ENCODE measurements at regions not wholly inside any gene's neighbourhood (a gene's known extent, or its start where the extent isn't known, plus 50 kb on each side); places are given as distances from the start of the nearest gene placed in this dataset.

GRCh38 chr3:177905173-177906125 is 630.8 kb upstream of the KCNMB2 start:
- POLR2A ChIA-PET, result no interaction called here
- Histone ChIP-seq H3K9ac (replicated peaks; ENCODE audit: extremely low read depth, insufficient read depth, low read length) (no peak overlapping the region), H4K20me1 (replicated peaks; ENCODE audit: control insufficient read depth, extremely low read depth, insufficient read depth, low read length) (no peaks in the 10 kb centered on the region), H3K4me1 (ENCODE audit: control insufficient read depth, extremely low read depth, insufficient read depth, low read length) (no peaks in the 10 kb centered on the region), H3K27ac (ENCODE audit: insufficient read depth, low read depth, low read length) (no peak overlapping the region), H3K27me3 (ENCODE audit: control insufficient read depth in 2 of 2, insufficient read depth in 2 of 2, low read length in 2 of 2) (no peaks in the 10 kb centered on the region), H3K79me2 (ENCODE audit: control insufficient read depth, insufficient read depth, low read length) (no peaks in the 10 kb centered on the region), H3K9me1 (replicated peaks; ENCODE audit: control insufficient read depth, extremely low read depth, insufficient read depth, low read length) (no peaks in the 10 kb centered on the region), H3K36me3 (ENCODE audit: control insufficient read depth in 2 of 2, extremely low read depth in 1 of 2, insufficient read depth in 2 of 2, low read length in 2 of 2) (no peaks in the 10 kb centered on the region), H3K9me3 (replicated peaks; ENCODE audit: control insufficient read depth, insufficient read depth, low read length) (no peaks in the 10 kb centered on the region), H2AFZ (ENCODE audit: low read depth, low read length) (no peak overlapping the region), H3K4me2 (ENCODE audit: insufficient read depth, low read length) (no peak overlapping the region), H3K4me3 (replicated peaks in 1 of 3; ENCODE audit: insufficient read depth in 1 of 3, low read depth in 1 of 3, low read length in 3 of 3) (no peak overlapping the region)
- TF ChIP-seq JUN (IDR thresholded peaks at IDR 0.05; ENCODE audit: borderline replicate concordance, insufficient read depth, insufficient read length, low read depth) (no peak), CTCF (IDR thresholded peaks at IDR 0.05; ENCODE audit: extremely low read depth in 1 of 2, insufficient read depth in 1 of 2, low read depth in 1 of 2, low read length in 2 of 2) (no peak), EZH2 (IDR thresholded peaks at IDR 0.05; ENCODE audit: borderline replicate concordance, low read depth, low read length, severe bottlenecking) (no peak), POLR2AphosphoS5 (IDR thresholded peaks at IDR 0.05; ENCODE audit: insufficient read depth, low read depth, low read length) (no peak), MYC (IDR thresholded peaks at IDR 0.05; ENCODE audit: low read depth, low read length) (no peak)
- intact Hi-C loops (cut with micrococcal nuclease), result no loop called here
- DNase-seq (ENCODE audit: low read depth, low spot score) (peak; percentile 34), FAIRE-seq (no peak)
- dilution Hi-C loops (cut with MboI; ENCODE audit: extremely low pct_ligation_motif_present, low sequenced_read_pairs), result no loop called here
- CTCF ChIA-PET, result interaction anchor here (0.8 to 1.6 kb wide), 3 partner anchors 62 to 855 kb away, joined by 3 read pairs; no protein-coding TSS in a partner anchor
- no TSS peak for BruUV-seq (replicated peaks)
